ENCODE measurements at regions not wholly inside any gene's neighbourhood (a gene's known extent, or its start where the extent isn't known, plus 50 kb on each side); places are given as distances from the start of the nearest gene placed in this dataset.

DNA sequence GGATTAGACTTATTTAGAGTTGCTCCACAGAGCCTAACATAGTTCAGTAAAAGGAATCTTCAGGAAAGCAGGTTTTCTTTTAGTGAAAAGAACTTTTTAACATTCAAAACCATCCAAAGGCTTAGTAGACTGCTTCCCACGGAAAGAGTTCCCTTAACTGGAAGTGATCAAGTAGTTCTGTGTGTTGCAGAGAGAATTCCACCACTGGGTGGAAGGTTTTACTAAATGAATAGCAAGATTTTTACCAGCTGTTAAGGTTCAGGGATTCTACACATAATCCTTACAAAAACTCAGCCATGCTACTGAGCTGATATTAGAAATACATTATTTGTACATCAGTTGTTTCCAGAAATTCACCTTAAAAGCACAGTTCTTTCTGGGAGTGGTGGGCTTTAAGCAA lies 119.7 kb downstream of the GDAP2 start (continued):
- TF ChIP-seq EGR1 (IDR thresholded peaks at IDR 0.05; ENCODE audit: borderline replicate concordance, low read depth, low read length) (no peak), SIRT6 (IDR thresholded peaks at IDR 0.05; ENCODE audit: low read length) (no peak), SIX5 (IDR thresholded peaks at IDR 0.05; ENCODE audit: low read depth, low read length) (no peak), JUND (IDR thresholded peaks at IDR 0.05; ENCODE audit: low read length) (no peak), TCF12 (IDR thresholded peaks at IDR 0.05; ENCODE audit: low read depth, low read length) (no peak), POLR2A (IDR thresholded peaks at IDR 0.05; ENCODE audit: control extremely low read depth in 1 of 2, low read depth in 2 of 2, low read length in 2 of 2) (no peak)

Data from H1 (cell line).